Ishikawa (cell line): ENCODE measurements at regions not wholly inside any gene's neighbourhood (a gene's known extent, or its start where the extent isn't known, plus 50 kb on each side); places are given as distances from the start of the nearest gene placed in this dataset.

Experiments
- CEBPB ChIP-seq: IDR thresholded peaks from 2 replicates; pipeline ENCODE4 v1.6.1; 2012
- CREB1 ChIP-seq: IDR thresholded peaks from 2 replicates; pipeline ENCODE4 v1.6.1; 2012; ENCODE audit warnings: low read depth
- EGR1 ChIP-seq: IDR thresholded peaks from 2 replicates; pipeline ENCODE4 v1.6.1; 2012
- EP300 ChIP-seq: IDR thresholded peaks from 2 replicates; pipeline ENCODE4 v1.6.1; 2012; ENCODE audit warnings: borderline replicate concordance
- FOXM1 ChIP-seq: IDR thresholded peaks from 2 replicates; pipeline ENCODE4 v1.6.1; 2012; ENCODE audit warnings: low read depth, borderline replicate concordance
- NFIC ChIP-seq: IDR thresholded peaks from 2 replicates; pipeline ENCODE4 v1.6.1; 2012
- RAD21 ChIP-seq: IDR thresholded peaks from 2 replicates; pipeline ENCODE4 v1.6.1; 2012; ENCODE audit warnings: low read depth
- TAF1 ChIP-seq: IDR thresholded peaks from 2 replicates; pipeline ENCODE4 v1.6.1; 2012; ENCODE audit warnings: low read depth, mild to moderate bottlenecking
- TCF12 ChIP-seq: IDR thresholded peaks from 2 replicates; pipeline ENCODE4 v1.6.1; 2012; ENCODE audit warnings: low read depth
- TEAD4 ChIP-seq: IDR thresholded peaks from 2 replicates; pipeline ENCODE4 v1.6.1; 2012
- YY1 ChIP-seq: IDR thresholded peaks from 2 replicates; pipeline ENCODE4 v1.6.1; 2012; ENCODE audit warnings: low read depth
- ZBTB7A ChIP-seq: IDR thresholded peaks from 2 replicates; pipeline ENCODE4 v1.6.1; 2012; ENCODE audit warnings: low read depth
- TF ChIP-seq, protein P1 (sequence below): IDR thresholded peaks from 2 replicates; pipeline ENCODE4 v1.6.1; 2012; ENCODE audit warnings: low read depth, mild to moderate bottlenecking
- TF ChIP-seq, protein P2 (sequence below): IDR thresholded peaks from 2 replicates; pipeline ENCODE4 v1.6.1; 2012
- TF ChIP-seq, protein P3 (sequence below): IDR thresholded peaks from 2 replicates; pipeline ENCODE4 v1.6.1; 2012

DNA sequence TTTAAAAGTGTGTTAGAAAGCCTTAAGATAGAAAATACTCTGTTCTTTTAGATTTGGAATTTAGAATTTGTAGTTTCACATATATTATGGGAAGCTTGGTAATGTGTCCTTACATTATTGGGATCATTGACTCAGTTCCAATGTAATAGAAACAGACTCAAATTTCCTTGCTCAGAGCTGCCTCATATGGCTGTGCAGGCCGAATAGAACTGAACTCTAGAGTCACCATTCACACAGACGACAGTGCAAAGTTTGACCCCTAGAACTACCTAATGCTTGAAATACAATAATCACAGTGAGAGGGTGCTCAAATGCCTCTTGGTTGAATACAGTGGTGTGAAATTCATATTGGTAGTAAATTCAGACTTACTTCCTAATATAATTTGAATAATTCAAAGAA is 482.7 kb upstream of the CITED2 start:
- TF ChIP-seq, protein P1, sequence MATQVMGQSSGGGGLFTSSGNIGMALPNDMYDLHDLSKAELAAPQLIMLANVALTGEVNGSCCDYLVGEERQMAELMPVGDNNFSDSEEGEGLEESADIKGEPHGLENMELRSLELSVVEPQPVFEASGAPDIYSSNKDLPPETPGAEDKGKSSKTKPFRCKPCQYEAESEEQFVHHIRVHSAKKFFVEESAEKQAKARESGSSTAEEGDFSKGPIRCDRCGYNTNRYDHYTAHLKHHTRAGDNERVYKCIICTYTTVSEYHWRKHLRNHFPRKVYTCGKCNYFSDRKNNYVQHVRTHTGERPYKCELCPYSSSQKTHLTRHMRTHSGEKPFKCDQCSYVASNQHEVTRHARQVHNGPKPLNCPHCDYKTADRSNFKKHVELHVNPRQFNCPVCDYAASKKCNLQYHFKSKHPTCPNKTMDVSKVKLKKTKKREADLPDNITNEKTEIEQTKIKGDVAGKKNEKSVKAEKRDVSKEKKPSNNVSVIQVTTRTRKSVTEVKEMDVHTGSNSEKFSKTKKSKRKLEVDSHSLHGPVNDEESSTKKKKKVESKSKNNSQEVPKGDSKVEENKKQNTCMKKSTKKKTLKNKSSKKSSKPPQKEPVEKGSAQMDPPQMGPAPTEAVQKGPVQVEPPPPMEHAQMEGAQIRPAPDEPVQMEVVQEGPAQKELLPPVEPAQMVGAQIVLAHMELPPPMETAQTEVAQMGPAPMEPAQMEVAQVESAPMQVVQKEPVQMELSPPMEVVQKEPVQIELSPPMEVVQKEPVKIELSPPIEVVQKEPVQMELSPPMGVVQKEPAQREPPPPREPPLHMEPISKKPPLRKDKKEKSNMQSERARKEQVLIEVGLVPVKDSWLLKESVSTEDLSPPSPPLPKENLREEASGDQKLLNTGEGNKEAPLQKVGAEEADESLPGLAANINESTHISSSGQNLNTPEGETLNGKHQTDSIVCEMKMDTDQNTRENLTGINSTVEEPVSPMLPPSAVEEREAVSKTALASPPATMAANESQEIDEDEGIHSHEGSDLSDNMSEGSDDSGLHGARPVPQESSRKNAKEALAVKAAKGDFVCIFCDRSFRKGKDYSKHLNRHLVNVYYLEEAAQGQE, result no peak
- no peak for TF ChIP-seq EGR1
- TF ChIP-seq YY1, result no peak
- TF ChIP-seq, protein P2, sequence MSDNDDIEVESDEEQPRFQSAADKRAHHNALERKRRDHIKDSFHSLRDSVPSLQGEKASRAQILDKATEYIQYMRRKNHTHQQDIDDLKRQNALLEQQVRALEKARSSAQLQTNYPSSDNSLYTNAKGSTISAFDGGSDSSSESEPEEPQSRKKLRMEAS, result no peak

DNA sequence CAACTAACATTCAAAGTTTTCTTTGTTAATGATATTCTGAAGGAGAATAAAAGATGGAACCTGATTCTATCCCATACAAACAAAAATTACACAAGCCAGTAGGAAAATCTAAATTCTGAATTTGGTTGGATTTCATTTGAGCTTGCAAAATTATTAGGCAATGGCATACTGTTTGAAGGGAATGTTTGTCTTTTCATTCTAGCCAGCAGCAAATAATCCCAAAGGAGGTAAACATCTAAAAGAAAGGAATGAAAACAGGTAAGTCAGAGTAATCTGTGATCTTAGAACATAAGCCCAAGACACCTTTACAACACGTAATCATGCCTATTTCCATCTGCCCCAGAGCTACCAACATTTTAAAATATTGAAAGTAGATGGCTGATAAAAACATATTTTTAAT is 482.1 kb upstream of the CITED2 start:
- TF ChIP-seq, protein P3, sequence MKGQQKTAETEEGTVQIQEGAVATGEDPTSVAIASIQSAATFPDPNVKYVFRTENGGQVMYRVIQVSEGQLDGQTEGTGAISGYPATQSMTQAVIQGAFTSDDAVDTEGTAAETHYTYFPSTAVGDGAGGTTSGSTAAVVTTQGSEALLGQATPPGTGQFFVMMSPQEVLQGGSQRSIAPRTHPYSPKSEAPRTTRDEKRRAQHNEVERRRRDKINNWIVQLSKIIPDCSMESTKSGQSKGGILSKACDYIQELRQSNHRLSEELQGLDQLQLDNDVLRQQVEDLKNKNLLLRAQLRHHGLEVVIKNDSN, result no peak
- TF ChIP-seq ZBTB7A, result no peak
- TF ChIP-seq EGR1, result no peak
- no peak for TF ChIP-seq CEBPB
- TF ChIP-seq RAD21, result no peak
- no peak for TF ChIP-seq TAF1
- TF ChIP-seq CREB1, result no peak
- TF ChIP-seq, protein P1, result no peak

DNA sequence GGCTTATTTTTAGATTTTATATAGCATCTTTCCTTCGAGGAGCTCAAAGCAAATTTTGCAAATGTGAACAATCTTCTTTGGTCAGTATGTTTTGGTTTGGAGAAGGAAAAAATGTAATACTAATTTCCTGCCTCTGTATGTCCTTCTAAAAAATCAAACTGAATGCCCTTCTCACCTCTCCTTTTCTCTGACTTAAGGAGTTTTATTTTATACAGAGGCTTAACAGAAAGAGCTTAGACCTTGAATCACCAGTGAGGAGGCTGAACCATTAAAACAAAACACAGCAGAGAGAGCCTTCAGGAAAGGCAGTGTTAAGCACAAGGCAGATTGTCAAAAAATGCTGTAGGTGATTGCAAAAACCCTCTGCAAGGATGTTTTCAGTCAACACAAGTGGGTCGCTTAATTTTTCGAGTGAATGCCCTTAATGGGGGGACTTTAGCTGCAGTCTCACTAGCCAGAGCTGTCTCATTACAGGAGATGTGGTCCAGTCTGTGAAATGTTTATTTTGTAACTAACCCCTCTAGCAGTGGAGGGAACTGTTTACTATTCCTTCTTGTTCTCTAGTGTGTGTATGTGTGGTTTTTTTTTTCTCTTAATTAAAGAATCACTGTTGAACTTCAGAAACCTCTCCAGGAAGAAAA is 481.3 kb upstream of the CITED2 start:
- TF ChIP-seq TAF1 (no peak), EGR1 (no peak), CEBPB (no peak), EP300 (no peak), NFIC (no peak), TCF12 (no peak), YY1 (no peak), TEAD4 (no peak)
- TF ChIP-seq, protein P3, result no peak
- TF ChIP-seq, protein P1, result no peak

DNA sequence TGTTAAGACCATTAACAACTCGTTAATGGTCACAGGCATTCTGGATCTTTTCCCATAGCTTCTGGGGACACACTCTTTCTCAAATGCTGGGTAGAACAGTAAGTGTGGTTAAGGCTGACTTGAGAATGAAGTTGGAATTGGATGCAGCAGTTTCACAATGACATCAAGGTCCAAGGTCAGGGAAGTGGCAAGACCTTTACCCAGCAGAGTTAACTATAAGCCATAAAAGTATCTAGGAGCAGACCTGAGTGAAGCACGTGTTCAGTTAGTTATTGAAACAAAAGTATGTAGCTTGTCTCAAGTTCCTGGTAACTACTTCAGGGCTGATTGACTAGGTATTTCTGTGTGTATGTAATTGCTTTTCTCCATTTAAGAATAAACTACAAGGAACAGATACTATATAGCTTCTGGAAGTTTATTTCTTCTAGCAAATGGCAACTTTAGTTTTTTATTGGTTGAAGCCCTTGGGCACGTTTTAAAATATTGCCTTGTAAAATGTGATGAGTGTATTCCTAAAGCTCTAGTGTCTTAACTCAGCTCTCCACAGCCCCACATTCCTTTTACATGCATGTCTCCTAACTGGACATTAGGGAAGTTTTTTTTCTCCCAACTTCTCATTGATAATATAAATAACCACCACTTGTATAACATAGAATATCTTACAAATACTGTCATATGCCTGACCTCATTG is 479.0 kb upstream of the CITED2 start:
- no peak for TF ChIP-seq CEBPB
- TF ChIP-seq TEAD4, result no peak
- TF ChIP-seq, protein P1, result no peak
- TF ChIP-seq FOXM1, result no peak
- TF ChIP-seq NFIC, result no peak
